GM21423 (cell line): ENCODE measurements at regions not wholly inside any gene's neighbourhood (a gene's known extent, or its start where the extent isn't known, plus 50 kb on each side); places are given as distances from the start of the nearest gene placed in this dataset.

Experiments used
- ATAC-seq: cut with Tn5 transposase; IDR thresholded peaks from one replicate; pipeline ENCODE4 v1.9.1; 2021; ENCODE audit warnings: mild to moderate bottlenecking, moderate library complexity; ENCODE audit not compliant: unreplicated experiment

GRCh38 chr6:95240514-95240913, 336.8 kb upstream of the MANEA start:
- no peak for ATAC-seq

GRCh38 chr6:95242560-95242959, 334.8 kb upstream of the MANEA start:
- no peak for ATAC-seq

DNA sequence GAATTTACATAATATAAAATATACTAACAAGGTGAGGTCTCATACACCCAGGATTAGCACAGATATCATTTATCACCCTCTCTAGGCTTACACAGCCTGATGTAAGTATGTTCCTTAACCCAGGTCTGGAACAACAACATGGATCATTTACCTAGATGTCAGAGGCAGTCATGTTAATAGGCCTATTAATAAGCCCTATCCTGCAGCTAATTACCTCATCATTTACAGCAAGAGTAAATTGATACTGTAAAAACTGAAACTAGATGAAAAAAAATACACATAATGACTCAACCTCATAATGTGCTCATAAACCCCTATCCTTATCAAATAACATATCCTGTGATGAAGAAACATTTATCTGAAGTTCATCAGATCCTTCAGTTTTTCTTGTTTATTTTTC, 334.3 kb upstream of the MANEA start:
- no peak for ATAC-seq

- no peak for ATAC-seq
Measured at GRCh38 chr6:95244751-95245150, 332.6 kb upstream of the MANEA start.

- ATAC-seq, result no peak
Measured at GRCh38 chr6:95248499-95248898, 328.8 kb upstream of the MANEA start.

DNA sequence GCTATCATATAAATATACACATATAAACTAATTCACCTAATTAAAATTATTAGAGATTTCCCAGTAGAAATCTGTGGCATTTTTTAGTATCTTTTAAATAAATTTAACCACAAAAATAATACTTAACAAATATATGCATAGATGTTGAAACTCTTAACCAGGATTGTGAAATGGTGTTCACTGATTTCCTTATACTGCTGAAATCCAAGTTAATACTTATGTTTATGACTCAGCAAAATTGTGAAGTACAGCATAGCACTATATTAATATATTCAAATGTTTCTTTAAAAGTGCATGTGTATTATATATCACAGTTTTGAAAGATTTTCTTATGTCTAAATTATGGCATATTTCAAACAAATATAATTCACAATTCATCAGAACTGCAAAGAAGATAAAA, 328.2 kb upstream of the MANEA start:
- ATAC-seq, result no peak

DNA sequence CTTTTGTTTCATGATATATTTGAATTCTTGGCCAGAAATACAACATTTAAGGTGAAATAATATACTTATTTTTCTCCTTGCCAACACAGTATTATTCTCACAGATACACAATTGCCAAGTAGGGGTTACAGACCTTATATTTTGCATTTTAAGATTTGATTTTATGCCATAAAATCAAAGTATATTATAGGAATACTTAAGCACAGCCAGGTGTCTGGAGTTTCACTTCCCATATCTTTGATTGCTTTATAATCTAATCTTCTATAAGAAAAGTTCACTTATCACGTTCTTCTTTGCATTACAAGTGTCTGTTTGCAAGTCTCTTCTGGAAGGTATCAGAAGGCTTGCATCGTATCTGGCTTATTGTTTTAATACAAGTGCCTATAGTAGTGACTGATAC, 327.7 kb upstream of the MANEA start:
- ATAC-seq, result no peak

DNA sequence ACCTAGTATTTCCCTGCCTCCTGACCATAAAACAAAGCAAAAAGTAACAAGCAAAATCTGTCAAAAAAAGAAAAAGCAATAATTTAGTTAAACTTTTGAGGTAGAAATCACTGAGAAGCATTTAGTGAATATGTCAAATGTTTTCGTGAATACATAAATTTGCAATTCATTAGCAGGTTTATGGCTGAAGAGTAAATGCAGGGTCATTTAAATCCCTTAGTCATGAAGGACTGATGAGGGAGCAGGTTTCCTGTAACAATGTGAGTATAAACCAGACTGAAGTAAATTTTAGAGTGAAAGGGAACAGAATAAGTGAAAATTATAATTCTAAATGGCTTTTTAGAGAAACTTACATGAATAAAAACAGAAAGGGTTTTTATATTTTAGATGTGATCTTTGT, 313.5 kb upstream of the MANEA start:
- no peak for ATAC-seq

DNA sequence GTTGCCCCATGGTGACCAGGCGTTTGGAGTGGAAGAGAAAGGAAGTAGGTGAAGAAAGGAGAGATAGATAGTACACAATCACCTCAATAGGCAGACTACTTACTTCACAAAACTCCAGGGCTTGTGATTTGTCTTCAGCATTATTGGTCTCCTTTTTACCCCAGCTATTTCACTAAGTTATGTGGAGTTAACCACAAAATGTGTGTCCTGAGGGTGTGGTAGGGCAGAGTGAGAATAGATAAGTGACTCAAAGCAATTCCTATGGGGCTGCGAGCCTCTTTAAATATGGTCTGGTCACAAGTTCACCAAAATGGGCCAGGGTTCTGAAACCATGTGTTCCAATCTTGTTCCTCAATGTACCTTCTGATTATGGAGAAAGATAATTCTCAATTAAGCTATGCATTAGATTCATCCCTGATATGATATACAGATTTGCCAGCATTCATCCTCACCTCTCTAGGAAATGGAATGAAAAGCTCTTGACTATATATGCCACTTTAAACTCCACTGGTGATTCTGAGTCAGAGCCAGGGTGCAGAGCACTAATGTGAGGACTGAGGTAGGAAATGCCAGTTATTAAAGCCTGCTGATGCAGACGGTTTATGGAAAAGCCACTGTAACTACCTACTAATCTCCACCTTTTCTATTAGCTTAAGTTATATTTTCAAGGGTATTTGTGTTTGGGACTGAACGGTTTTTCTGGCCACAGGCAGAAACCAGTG, 310.6 kb upstream of the MANEA start:
- ATAC-seq, result no peak

DNA sequence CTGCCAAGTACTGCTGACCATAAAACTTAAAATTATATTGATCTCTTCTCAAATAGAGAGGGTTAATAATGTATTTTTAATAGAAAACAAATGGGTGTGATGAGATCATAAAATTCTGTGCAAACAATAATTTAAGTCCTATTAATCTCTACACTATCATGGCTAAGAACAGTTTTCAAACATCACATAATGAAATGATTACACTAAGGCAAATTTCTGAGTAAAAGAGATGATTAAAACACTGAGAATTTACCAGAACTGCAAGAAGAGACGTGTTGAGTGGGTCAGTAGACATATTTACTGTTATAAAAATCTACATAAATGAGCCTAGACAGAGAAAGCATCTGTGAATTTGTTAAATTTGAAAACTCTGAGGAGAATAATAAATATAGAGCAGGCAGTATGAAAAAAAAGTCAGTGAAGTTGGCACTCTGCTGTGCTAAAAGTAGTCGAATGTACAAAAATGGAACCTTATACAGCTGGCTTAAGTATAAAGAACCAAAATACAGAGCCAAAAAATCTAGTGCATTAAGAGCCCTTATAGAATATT, 302.6 kb upstream of the MANEA start:
- ATAC-seq, result no peak

DNA sequence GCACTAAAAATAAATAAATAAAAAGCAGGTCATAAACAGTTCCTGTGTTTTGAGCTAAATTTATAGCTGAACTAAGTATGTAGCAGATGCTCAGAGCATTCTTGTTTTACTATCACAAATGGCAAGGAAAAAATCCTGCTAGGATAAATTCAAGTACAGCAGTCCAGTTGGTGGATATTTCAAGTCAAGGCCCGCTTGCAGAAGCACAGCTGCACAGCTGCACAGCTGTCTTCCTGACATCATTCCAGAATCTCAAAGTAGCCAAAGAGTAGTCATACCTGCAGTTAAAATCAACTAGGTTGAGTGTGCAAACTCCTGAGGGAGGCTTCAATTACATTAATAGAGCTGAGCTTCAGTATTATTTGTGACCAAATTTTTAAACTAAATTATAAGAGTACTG, 297.7 kb upstream of the MANEA start:
- no peak for ATAC-seq

GRCh38 chr6:95280686-95281273, 296.6 kb upstream of the MANEA start:
- ATAC-seq, result no peak

DNA sequence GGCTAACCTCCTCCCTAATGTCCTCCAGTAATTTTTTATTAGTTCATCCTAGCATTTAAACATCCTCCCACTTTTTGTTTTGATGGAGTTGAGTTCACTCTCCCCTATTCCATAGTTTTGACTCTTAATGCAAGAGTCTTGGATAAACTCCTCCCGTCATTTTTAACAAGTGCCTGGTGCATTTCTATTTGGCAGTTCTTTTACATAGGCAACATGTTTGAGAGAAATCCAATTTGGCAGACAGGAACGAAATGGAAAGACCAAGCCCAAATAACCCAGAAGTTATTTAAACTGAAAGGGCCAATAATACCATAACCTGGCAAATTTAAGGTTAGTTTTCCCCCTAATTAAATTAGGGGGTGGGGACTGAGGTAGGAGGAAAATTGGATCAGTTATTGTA, 291.5 kb upstream of the MANEA start:
- no peak for ATAC-seq

DNA sequence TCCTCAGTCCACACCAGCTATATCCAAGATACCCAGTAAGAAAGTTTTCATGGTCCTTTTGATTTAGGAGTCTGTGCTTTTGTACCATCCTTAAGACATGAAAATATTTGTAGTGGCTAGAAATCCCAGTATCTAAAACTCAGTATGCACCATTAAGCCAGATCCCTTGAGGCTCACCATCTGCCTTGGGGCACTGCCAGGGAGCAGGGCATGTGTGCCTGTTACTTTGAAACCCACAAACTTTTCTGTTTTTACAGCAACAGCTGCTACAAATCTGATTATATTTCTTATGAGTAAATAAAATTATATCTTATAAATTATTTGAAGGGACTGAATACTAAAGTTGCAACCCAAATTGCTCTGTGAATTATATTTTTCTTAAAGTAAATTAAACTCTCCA, 290.5 kb upstream of the MANEA start:
- ATAC-seq, result no peak

DNA sequence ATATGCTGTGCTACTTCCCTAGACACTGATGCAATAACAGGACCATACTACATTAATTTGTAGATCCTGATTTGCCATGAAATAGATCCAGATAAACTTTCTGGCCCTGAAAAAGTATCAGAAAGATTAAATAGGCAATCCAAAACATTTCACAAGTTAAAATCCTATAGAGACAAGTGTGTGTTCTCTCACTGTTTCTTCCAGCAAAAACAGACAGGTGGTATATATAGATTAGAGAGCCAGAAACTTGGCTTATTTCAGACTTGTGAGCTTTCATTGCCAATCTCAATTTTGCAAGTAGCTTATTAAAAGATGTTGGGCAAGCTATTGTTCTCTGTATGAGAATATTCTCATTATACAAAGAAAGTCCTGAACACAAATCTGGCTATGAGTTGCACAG, 289.1 kb upstream of the MANEA start:
- no peak for ATAC-seq

DNA sequence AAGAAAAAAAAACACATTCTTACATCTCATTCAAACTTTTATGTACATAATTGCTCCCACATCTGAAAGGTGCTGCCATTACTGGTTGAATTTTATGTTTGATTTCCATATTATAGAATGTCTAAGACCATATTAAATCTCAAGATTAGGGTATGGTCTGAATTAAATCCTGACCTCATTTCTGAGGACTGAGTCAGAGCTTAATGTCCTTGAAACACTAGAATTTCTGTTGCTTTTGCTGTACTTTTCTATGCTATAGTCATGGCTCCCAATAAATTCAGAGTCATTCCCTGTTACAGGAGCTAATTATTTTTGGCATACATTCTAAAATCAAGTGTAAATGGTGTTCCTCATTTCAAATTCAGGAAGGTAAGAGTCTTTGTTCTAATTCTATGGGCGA, 285.3 kb upstream of the MANEA start:
- no peak for ATAC-seq

DNA sequence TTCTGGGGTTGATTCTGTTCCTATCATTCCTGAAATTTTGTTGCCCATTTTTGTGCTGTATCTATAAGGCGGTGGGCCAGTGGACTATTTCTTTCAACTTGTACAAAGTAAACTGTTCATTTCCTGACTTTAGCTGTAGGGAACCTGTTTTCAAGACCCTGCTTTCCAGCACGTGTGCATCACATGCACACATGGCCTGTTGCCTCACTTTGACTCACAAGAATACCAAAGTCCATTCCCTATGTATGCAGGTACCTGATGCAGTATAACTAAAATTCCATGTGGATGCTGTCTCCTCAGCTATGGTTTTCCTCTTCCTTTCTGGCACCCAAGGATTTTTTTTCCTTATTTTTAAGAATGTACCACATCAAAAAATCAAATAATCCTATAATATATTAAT, 284.1 kb upstream of the MANEA start:
- no peak for ATAC-seq

DNA sequence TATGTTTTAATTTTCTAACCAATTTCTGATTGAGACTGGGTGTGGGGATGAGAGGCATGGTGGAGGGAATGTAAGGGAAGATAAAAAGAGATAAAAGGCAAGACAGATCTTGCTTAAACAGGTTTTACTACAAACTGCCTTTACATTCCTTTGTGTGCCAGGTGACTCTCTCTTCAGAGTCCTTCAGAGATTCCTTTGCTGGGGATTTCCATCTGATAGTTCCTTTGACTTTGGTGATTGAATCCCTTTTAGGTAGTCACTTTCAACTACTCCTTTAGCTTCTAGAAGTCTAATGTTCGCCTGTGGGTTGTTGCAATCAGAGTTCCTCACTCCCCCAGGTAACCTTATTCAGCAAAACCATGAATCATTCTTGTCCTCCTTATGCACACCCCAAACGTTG, 283.3 kb upstream of the MANEA start:
- ATAC-seq, result no peak

GRCh38 chr6:95309545-95309944, 267.8 kb upstream of the MANEA start:
- ATAC-seq, result no peak

GRCh38 chr6:95318137-95318536, 259.2 kb upstream of the MANEA start:
- ATAC-seq, result no peak

DNA sequence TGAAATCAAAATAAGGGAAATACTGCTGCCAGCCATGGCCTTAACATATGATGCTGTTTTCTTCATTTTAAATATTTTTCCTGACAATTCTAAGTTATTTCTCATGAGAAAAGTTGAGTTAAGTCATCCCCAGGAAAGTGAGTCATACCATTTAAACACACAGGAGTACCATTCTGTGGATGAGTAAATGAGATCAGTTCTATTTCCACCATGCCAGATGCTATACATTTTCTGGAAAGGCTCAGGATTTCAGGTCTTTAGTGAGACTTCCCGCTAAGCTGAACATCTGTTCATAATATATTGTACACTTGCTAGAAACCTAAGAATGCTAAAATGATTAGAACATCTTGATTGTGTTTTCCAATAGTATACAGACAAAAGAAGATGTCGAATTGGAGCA, 256.2 kb upstream of the MANEA start:
- ATAC-seq, result no peak

DNA sequence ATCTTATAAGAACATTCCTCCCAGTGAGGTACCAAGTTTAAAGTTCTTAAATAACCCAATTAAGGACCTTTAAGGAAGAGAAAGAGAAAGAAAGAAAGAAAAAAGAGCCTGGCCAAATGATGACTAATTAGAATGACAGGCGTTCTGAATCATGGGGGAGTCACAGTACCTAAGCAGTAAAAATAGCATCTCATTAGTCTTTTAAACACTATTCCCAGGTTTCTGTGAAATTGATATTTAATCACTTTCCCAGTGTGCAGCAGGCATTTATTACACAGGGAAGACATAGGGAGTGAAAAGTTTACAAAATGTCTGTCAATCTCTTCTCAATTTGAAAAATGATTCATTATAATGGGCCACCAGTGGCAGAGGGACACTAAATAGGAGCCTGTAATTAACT, 251.4 kb upstream of the MANEA start:
- ATAC-seq, result no peak

DNA sequence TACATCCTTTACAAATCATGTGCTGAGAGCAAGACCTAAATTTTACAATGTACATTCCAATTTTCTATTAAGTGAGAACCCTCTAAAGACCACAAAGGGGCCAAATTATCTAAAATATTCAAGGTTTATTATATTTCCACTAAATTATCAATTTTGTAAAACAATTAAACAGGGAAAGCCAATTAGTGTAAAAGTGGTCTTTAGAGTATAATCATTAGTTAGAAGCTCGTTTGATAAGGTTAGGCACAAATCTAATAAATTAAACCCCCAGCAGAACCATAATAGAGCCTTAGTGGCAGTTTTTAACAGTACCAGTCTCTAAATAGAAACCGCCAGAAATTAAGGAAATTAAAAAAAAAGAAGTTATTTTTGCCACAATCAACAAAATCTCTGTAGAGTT, 249.1 kb upstream of the MANEA start:
- no peak for ATAC-seq
